MM.1S (cell line): ENCODE measurements at regions not wholly inside any gene's neighbourhood (a gene's known extent, or its start where the extent isn't known, plus 50 kb on each side); places are given as distances from the start of the nearest gene placed in this dataset.

Experiments used
- DNase-seq: peaks from one replicate; pipeline ENCODE4 v3.0.0-alpha.2; 2015
- H2AFZ ChIP-seq: fragments of 300-600 bp; sonication (generic); 2 replicates; pipeline ENCODE4 v1.6.0; 2016; ENCODE audit warnings: antibody characterized with exemption, low read length
- H3F3A ChIP-seq: fragments of 300-600 bp; sonication (generic); 2 replicates; pipeline ENCODE4 v1.6.1; 2016; ENCODE audit warnings: mild to moderate bottlenecking, antibody characterized with exemption, low read length, moderate library complexity, mixed read lengths; ENCODE audit not compliant: insufficient read depth
- H3K27ac ChIP-seq: fragments of 300-600 bp; sonication (generic); 2 replicates; pipeline ENCODE4 v1.5.1; 2016; ENCODE audit warnings: mild to moderate bottlenecking, low read length
- H3K27me3 ChIP-seq: fragments of 300-600 bp; sonication (generic); replicated peaks from 2 replicates; pipeline ENCODE4 v1.6.0; 2016; ENCODE audit warnings: low read length; ENCODE audit not compliant: insufficient read depth
- H3K36me3 ChIP-seq: fragments of 300-600 bp; sonication (generic); replicated peaks from 2 replicates; pipeline ENCODE4 v1.6.1; 2016; ENCODE audit warnings: mild to moderate bottlenecking, low read length, mixed read lengths; ENCODE audit not compliant: insufficient read depth
- H3K4me1 ChIP-seq: fragments of 300-600 bp; sonication (generic); 2 replicates; pipeline ENCODE4 v1.6.1; 2016; ENCODE audit warnings: low read length, mixed read lengths
- H3K4me2 ChIP-seq: fragments of 300-600 bp; sonication (generic); 2 replicates; pipeline ENCODE4 v1.6.0; 2016; ENCODE audit warnings: low read depth, low read length
- H3K4me3 ChIP-seq: fragments of 300-600 bp; sonication (generic); 2 replicates; pipeline ENCODE4 v1.5.1; 2016; ENCODE audit warnings: low read length, mixed read lengths
- H3K79me2 ChIP-seq: fragments of 300-600 bp; sonication (generic); 2 replicates; pipeline ENCODE4 v1.6.1; 2016; ENCODE audit warnings: mixed run types, low read length, mixed read lengths
- H3K9ac ChIP-seq: fragments of 300-600 bp; sonication (generic); 2 replicates; pipeline ENCODE4 v1.6.1; 2016; ENCODE audit warnings: low read length, mixed read lengths
- H3K9me2 ChIP-seq: fragments of 300-600 bp; sonication (generic); replicated peaks from 2 replicates; pipeline ENCODE4 v1.6.1; 2016; ENCODE audit warnings: mild to moderate bottlenecking, low read length, mixed read lengths; ENCODE audit not compliant: insufficient read depth
- H3K9me3 ChIP-seq: fragments of 300-600 bp; sonication (generic); replicated peaks from 2 replicates; pipeline ENCODE4 v1.6.1; 2016; ENCODE audit warnings: mild to moderate bottlenecking, low read length, mixed read lengths; ENCODE audit not compliant: insufficient read depth
- H4K20me1 ChIP-seq: fragments of 300-600 bp; sonication (generic); 2 replicates; pipeline ENCODE4 v1.6.1; 2016; ENCODE audit warnings: mild to moderate bottlenecking, low read length, moderate library complexity, mixed read lengths; ENCODE audit not compliant: insufficient read depth
- CTCF ChIP-seq: fragments of 300-600 bp; sonication (generic); IDR thresholded peaks from 2 replicates; pipeline ENCODE4 v1.5.1; 2016; ENCODE audit warnings: antibody characterized with exemption, low read length, mixed read lengths
- EZH2 ChIP-seq: fragments of 300-600 bp; sonication (generic); optimal IDR thresholded peaks from 2 replicates; pipeline ENCODE3; 2017; ENCODE audit warnings: low read depth, mild to moderate bottlenecking, antibody characterized with exemption, low read length, mixed read lengths
- EZH2phosphoT487 ChIP-seq: fragments of 300-600 bp; sonication (generic); IDR thresholded peaks from 2 replicates; pipeline ENCODE4 v1.6.1; 2018; ENCODE audit warnings: antibody characterized with exemption, low read length

DNA sequence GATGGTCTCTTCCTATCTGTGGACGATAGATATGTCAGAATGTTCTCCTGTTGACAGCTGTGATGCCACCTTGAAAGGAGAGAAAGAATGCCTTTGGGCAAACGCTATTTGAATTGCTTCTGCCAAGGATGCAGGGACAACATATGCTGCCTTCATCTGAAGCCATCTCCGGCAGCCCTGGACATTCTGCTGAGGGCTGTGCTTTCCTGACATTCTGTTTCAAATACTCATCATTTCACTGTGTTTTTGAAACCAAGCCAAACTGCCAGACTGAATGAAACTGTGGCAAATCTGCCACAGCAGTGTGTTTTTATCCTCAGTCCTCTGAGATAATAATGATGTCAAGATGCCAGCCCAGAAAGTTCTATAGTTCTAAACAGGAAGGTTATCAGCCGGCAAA, 85.8 kb upstream of the BCAT1 start:
- no peak overlapping the region for H3K4me2 ChIP-seq
- no peaks in the 10 kb centered on the region for H4K20me1 ChIP-seq
- no peaks in the 10 kb centered on the region for H3K27me3 ChIP-seq
- no peak for TF ChIP-seq CTCF
- TF ChIP-seq EZH2phosphoT487 = no peak
- TF ChIP-seq EZH2 = no peak
- H3K36me3 ChIP-seq = no peaks in the 10 kb centered on the region
- no peaks in the 10 kb centered on the region for H3F3A ChIP-seq
- no peak overlapping the region for H3K27ac ChIP-seq
- H3K9me3 ChIP-seq = no peaks in the 10 kb centered on the region
- H3K9me2 ChIP-seq = no peaks in the 10 kb centered on the region
- no peak overlapping the region for H2AFZ ChIP-seq
- no peaks in the 10 kb centered on the region for H3K4me1 ChIP-seq
- H3K4me3 ChIP-seq = no peak overlapping the region
- no peak for DNase-seq
- no peak overlapping the region for H3K9ac ChIP-seq
- no peaks in the 10 kb centered on the region for H3K79me2 ChIP-seq

GRCh38 chr12:25025951-25026490, 77.1 kb upstream of the BCAT1 start:
- no peaks in the 10 kb centered on the region for H3K9me3 ChIP-seq
- peaks cover 8% of the 10 kb centered on the region; the same call in 1 of the 2 replicates for H3F3A ChIP-seq
- H4K20me1 ChIP-seq = no peaks in the 10 kb centered on the region
- no peak overlapping the region for H3K27ac ChIP-seq
- H3K79me2 ChIP-seq = no peaks in the 10 kb centered on the region
- H3K4me3 ChIP-seq = no peak overlapping the region
- peaks cover 28% of the 10 kb centered on the region for H3K4me1 ChIP-seq
- H3K4me2 ChIP-seq = no peak overlapping the region
- H3K9ac ChIP-seq = no peak overlapping the region
- no peak overlapping the region for H2AFZ ChIP-seq
- no peaks in the 10 kb centered on the region for H3K27me3 ChIP-seq
- H3K36me3 ChIP-seq = no peaks in the 10 kb centered on the region
- no peak for DNase-seq
- TF ChIP-seq CTCF (no peak), EZH2 (no peak), EZH2phosphoT487 (no peak)
- no peaks in the 10 kb centered on the region for H3K9me2 ChIP-seq

DNA sequence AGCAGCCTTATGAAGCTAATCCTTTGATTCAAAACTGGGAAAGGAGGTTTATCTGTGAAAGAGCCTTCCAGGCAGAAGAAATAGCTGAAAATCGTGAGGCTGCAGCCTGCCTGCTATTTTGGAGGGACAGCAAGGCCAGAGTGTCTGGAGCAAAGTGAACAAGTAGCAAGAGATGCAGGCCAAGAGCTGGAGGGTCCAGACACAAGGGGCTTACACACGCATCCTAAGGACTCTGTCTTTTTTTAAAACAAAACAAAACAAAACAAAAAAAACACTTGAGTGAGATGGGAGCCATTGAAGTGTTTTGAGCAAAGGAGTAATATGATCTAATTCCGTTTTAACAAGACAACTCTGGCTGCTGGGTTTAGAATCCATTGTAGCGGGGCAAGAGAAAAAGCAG, 76.4 kb upstream of the BCAT1 start:
- no peak for DNase-seq
- H3K4me2 ChIP-seq = no peak overlapping the region
- H3F3A ChIP-seq = peaks cover 12% of the 10 kb centered on the region; the same call in 1 of the 2 replicates
- H3K9me3 ChIP-seq = no peaks in the 10 kb centered on the region
- H3K9ac ChIP-seq = no peak overlapping the region
- H3K4me3 ChIP-seq = no peak overlapping the region
- H3K9me2 ChIP-seq = no peaks in the 10 kb centered on the region
- TF ChIP-seq CTCF = no peak
- TF ChIP-seq EZH2 = no peak
- TF ChIP-seq EZH2phosphoT487 = no peak
- no peaks in the 10 kb centered on the region for H3K79me2 ChIP-seq
- H4K20me1 ChIP-seq = no peaks in the 10 kb centered on the region
- no peak overlapping the region for H3K27ac ChIP-seq
- H2AFZ ChIP-seq = no peak overlapping the region
- H3K36me3 ChIP-seq = no peaks in the 10 kb centered on the region
- no peaks in the 10 kb centered on the region for H3K27me3 ChIP-seq
- H3K4me1 ChIP-seq = peaks cover 33% of the 10 kb centered on the region
